ENCODE measurements at regions not wholly inside any gene's neighbourhood (a gene's known extent, or its start where the extent isn't known, plus 50 kb on each side); places are given as distances from the start of the nearest gene placed in this dataset.

DNA sequence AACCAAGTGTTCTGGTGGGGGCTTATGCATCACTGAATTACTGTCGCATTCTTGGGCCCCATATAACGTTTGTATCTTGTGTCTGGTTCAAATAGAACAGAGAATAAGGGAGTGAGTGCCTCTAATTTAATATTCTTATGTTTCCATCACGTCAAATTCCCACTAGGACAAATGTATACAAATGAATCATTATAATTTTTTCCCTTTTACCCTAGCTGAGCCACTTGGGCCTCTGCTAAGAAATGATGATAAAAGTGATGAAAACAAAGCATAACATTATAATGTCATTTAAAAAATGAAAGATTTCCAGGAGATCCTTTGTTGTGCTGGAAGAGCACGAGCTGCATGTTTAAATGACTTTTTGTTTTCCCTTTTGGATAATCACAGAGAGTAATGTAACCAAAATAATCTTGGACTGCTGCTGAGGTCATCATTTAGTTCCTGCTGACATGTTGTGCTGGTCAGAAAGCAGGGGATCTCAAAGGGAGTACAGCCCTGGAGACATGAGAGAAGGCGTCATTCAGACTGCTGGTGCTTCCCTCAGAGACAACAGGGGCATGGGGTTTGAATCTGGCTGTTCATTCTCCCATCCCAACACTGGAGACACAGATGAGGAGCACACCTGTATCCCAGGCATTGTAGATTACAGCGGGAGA is 105.1 kb upstream of the SCOC start:
- TF ChIP-seq, protein P1, sequence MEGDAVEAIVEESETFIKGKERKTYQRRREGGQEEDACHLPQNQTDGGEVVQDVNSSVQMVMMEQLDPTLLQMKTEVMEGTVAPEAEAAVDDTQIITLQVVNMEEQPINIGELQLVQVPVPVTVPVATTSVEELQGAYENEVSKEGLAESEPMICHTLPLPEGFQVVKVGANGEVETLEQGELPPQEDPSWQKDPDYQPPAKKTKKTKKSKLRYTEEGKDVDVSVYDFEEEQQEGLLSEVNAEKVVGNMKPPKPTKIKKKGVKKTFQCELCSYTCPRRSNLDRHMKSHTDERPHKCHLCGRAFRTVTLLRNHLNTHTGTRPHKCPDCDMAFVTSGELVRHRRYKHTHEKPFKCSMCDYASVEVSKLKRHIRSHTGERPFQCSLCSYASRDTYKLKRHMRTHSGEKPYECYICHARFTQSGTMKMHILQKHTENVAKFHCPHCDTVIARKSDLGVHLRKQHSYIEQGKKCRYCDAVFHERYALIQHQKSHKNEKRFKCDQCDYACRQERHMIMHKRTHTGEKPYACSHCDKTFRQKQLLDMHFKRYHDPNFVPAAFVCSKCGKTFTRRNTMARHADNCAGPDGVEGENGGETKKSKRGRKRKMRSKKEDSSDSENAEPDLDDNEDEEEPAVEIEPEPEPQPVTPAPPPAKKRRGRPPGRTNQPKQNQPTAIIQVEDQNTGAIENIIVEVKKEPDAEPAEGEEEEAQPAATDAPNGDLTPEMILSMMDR (IDR thresholded peaks at IDR 0.05) = no peak
- TF ChIP-seq POLR2A (IDR thresholded peaks at IDR 0.05) = no peak
- TF ChIP-seq EP300 (IDR thresholded peaks at IDR 0.05; ENCODE audit: low read depth) = no peak
